Sigmoid colon (tissue), 4 donors: ENCODE measurements at regions not wholly inside any gene's neighbourhood (a gene's known extent, or its start where the extent isn't known, plus 50 kb on each side); places are given as distances from the start of the nearest gene placed in this dataset.

Source experiments
- EP300 ChIP-seq, 4 donors: sonication (generic); formaldehyde crosslinking; IDR thresholded peaks; one replicate each; pipeline ENCODE4 v1.6.1; 2017; ENCODE audit warnings: antibody characterized with exemption in 4 of 4
- POLR2AphosphoS5 ChIP-seq, 4 donors: sonication (generic); formaldehyde crosslinking; IDR thresholded peaks; one replicate each; pipeline ENCODE4 v1.6.1; 2017; ENCODE audit warnings: antibody characterized with exemption in 4 of 4

DNA sequence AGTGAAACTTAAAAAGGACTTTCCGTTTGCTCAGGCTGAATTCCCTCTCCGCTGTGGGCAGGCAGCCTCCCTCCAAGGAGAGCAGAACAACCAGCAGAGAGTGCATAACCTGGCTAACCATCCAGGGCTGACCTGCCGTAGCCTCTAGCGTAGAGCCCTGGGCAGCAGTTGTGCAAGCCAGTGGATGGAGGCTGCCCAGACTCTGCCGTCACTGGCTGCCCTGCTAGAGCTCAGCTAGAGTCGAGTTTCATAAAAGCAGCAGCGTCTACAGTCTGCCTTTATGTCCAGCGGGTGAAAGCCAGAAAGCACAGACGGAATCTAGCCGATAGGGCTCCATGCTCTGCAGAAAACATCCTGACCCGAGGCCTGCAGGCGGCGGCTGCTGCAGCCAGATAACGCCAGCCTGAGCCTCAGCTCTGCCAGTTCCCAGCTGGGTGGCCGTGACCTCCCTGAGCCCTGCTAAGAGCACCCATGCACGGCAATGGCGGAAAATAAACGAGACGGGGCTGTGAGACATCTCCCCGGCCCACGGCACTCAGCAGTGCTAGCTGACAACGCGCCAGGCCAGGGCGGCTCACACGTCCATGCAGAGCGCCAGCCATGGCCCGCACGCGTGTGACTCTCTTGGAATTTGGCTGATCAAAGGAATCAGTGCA lies 231.3 kb downstream of the ENGASE start:
- TF ChIP-seq EP300 (IDR thresholded peaks at IDR 0.05) (no peak), POLR2AphosphoS5 (IDR thresholded peaks at IDR 0.05) (peak in 1 of 4 donors; percentile 11)
